K562 (cell line): ENCODE measurements at regions not wholly inside any gene's neighbourhood (a gene's known extent, or its start where the extent isn't known, plus 50 kb on each side); places are given as distances from the start of the nearest gene placed in this dataset.

Experiments used
- ATAC-seq: fragments of 200-7000 bp; cut with Tn5 transposase; 3 replicates; pipeline ENCODE4 v1.9.1; 2020; ENCODE audit warnings: moderate library complexity
- BruUV-seq: library from RNA; stranded (reverse); fragments of 400-500 nt; replicated peaks from 2 replicates; lab custom pipeline; 2021; lab: Mats Ljungman, UMichigan
- CTCF ChIA-PET: fragments of 300-600 bp; formaldehyde crosslinking; extraction: SDS; loops from one replicate; lab custom pipeline; 2021; ENCODE audit warnings: low intra/inter-chr PET ratio; lab: Yijun Ruan, JAX
- POLR2A ChIA-PET: fragments of 300-600, 350-650 bp; sonication (Branson Sonifier 250); formaldehyde crosslinking; extraction: SDS; loops from one replicate; lab custom pipeline; 2021; ENCODE audit warnings: antibody characterized with exemption, inconsistent platforms; lab: Yijun Ruan, JAX
- DNase-seq, 4 experiments: peaks; one replicate each; pipeline versions ENCODE4 v3.0.0 to v3.0.0-alpha.2; 2011 to 2018; ENCODE audit warnings: low spot score in 3 of 4, mixed read lengths in 3 of 4; ENCODE audit errors: extremely low read depth in 1 of 4
- FAIRE-seq: peaks from 2 replicates; lab custom pipeline; 2011; peaks lifted over from hg19 to GRCh38; lab: Jason Lieb, UNC
- H2AFZ ChIP-seq: 2 replicates; pipeline ENCODE4 v1.6.0; 2011; ENCODE audit warnings: low read depth, low read length, control low read depth, inconsistent platforms
- H3K27ac ChIP-seq: fragments of 200-600 bp; 3 replicates; pipeline ENCODE4 v1.8.0; 2011; ENCODE audit warnings: low read depth, mild to moderate bottlenecking, control low read depth, inconsistent platforms, low read length, moderate library complexity, mixed read lengths; ENCODE audit errors: extremely low read depth
- H3K27me3 ChIP-seq, 2 experiments: fragments of 300-600 bp in 1 of 2; 2 replicates in 1 of 2; 3 replicates in 1 of 2; pipeline versions ENCODE4 v1.6.0 to v1.8.0; 2011; ENCODE audit warnings: inconsistent platforms in 2 of 2, low read length in 2 of 2, mild to moderate bottlenecking in 1 of 2, mixed read lengths in 1 of 2, moderate library complexity in 1 of 2; ENCODE audit not compliant: control insufficient read depth in 2 of 2, insufficient read depth in 2 of 2
- H3K36me3 ChIP-seq: fragments of 300-600 bp; 3 replicates; pipeline ENCODE4 v1.8.0; 2011; ENCODE audit warnings: mild to moderate bottlenecking, low read length, inconsistent platforms; ENCODE audit not compliant: control insufficient read depth, insufficient read depth
- H3K4me1 ChIP-seq, 2 experiments: fragments of 200-600 bp in 1 of 2; replicated peaks in 1 of 2; 2 replicates in 1 of 2; 3 replicates in 1 of 2; pipeline versions ENCODE4 v1.5.1 to v1.8.0; 2011; ENCODE audit warnings: inconsistent platforms in 2 of 2, low read length in 2 of 2, mild to moderate bottlenecking in 1 of 2, mixed read lengths in 1 of 2, moderate library complexity in 1 of 2; ENCODE audit not compliant: control insufficient read depth in 2 of 2, insufficient read depth in 2 of 2
- H3K4me2 ChIP-seq: 2 replicates; pipeline ENCODE4 v1.6.1; 2011; ENCODE audit warnings: low read length, control low read depth, inconsistent platforms, mixed read lengths; ENCODE audit not compliant: insufficient read depth
- H3K4me3 ChIP-seq: fragments of 200-600 bp; sonication (generic), shearing (Covaris generic); 2 replicates; pipeline ENCODE4 v1.5.1; 2016; ENCODE audit warnings: control low read depth, inconsistent platforms
- H3K79me2 ChIP-seq: fragments of 200-600 bp; 3 replicates; pipeline ENCODE4 v1.8.0; 2011; ENCODE audit warnings: low read length, inconsistent platforms; ENCODE audit not compliant: control insufficient read depth, insufficient read depth
- H3K9ac ChIP-seq, 2 experiments: 2 replicates each; pipeline versions ENCODE4 v1.6.0 to v1.6.1; 2011; ENCODE audit warnings: low read depth in 2 of 2, low read length in 2 of 2, control low read depth in 1 of 2, inconsistent platforms in 1 of 2, mild to moderate bottlenecking in 1 of 2, mixed read lengths in 1 of 2; ENCODE audit not compliant: insufficient read depth in 1 of 2
- H3K9me1 ChIP-seq: one replicate; pipeline ENCODE4 v1.6.0; 2011; ENCODE audit warnings: inconsistent platforms, mild to moderate bottlenecking, low read length, moderate library complexity; ENCODE audit not compliant: control insufficient read depth, insufficient read depth
- H3K9me3 ChIP-seq: replicated peaks from 2 replicates; pipeline ENCODE4 v1.5.1; 2011; ENCODE audit warnings: low read depth, low read length, inconsistent platforms; ENCODE audit not compliant: control insufficient read depth, insufficient read depth
- H4K20me1 ChIP-seq: replicated peaks from 2 replicates; pipeline ENCODE4 v1.6.1; 2011; ENCODE audit warnings: low read length, inconsistent platforms, mixed read lengths; ENCODE audit not compliant: control insufficient read depth, insufficient read depth
- BMI1 ChIP-seq: fragments of 150-350 bp; IDR thresholded peaks from 2 replicates; pipeline ENCODE4 v1.6.1; 2014; ENCODE audit warnings: low read length
- CBX2 ChIP-seq: fragments of 200-600 bp; sonication (generic); IDR thresholded peaks from one replicate; pipeline ENCODE4 v1.6.1; 2012; ENCODE audit warnings: mild to moderate bottlenecking, low read length, inconsistent platforms; ENCODE audit not compliant: insufficient read depth, poor library complexity, severe bottlenecking
- E2F3 ChIP-seq: fragments of 250-450 bp; sonication (Bioruptor Pico); IDR thresholded peaks from 2 replicates; pipeline ENCODE4 v1.4.0; 2020; ENCODE audit warnings: mild to moderate bottlenecking
- MLLT1 ChIP-seq, 2 experiments: fragments of 450-650 bp; IDR thresholded peaks; 2 replicates each; pipeline ENCODE4 v1.6.1; 2016
- MYBL2 ChIP-seq, 2 experiments: fragments of 450-650 bp in 1 of 2; sonication (generic) in 1 of 2; formaldehyde crosslinking in 1 of 2; IDR thresholded peaks; 2 replicates each; pipeline versions ENCODE4 v1.6.1 to v1.8.1; 2017 to 2022; ENCODE audit warnings: borderline replicate concordance in 1 of 2, inconsistent platforms in 1 of 2, low read depth in 1 of 2, mild to moderate bottlenecking in 1 of 2, missing genetic modification reagents in 1 of 2, moderate library complexity in 1 of 2
- NCOA4 ChIP-seq: fragments of 450-650 bp; IDR thresholded peaks from 2 replicates; pipeline ENCODE4 v1.6.1; 2018; ENCODE audit warnings: mild to moderate bottlenecking; ENCODE audit not compliant: partially characterized antibody
- NCOA6 ChIP-seq: fragments of 450-650 bp; IDR thresholded peaks from 2 replicates; pipeline ENCODE4 v1.6.1; 2017; ENCODE audit warnings: mild to moderate bottlenecking
- PHB ChIP-seq: fragments of 250-450 bp; sonication (Bioruptor Pico); IDR thresholded peaks from 2 replicates; pipeline ENCODE4 v1.5.0; 2021
- PTRF ChIP-seq: fragments of 450-650 bp; IDR thresholded peaks from 2 replicates; pipeline ENCODE4 v1.6.1; 2016; ENCODE audit warnings: mild to moderate bottlenecking, missing genetic modification characterization, missing compliant biosample characterization
- TBP ChIP-seq: optimal IDR thresholded peaks from 2 replicates; pipeline ENCODE3; 2011; ENCODE audit warnings: low read depth, low read length, improper control_type of control experiment
- TOE1 ChIP-seq, 2 experiments: fragments of 450-650 bp in 1 of 2; sonication (generic) in 1 of 2; formaldehyde crosslinking in 1 of 2; IDR thresholded peaks; 2 replicates each; pipeline versions ENCODE4 v1.7.1 to v1.8.0; 2016 to 2022; ENCODE audit warnings: borderline replicate concordance in 2 of 2, mild to moderate bottlenecking in 2 of 2, antibody characterized with exemption in 1 of 2, inconsistent platforms in 1 of 2, low read depth in 1 of 2, missing genetic modification reagents in 1 of 2, moderate library complexity in 1 of 2
- ZNF146 ChIP-seq: IDR thresholded peaks from one replicate; pipeline ENCODE4 v1.6.1; 2018; ENCODE audit warnings: missing compliant biosample characterization; ENCODE audit not compliant: unreplicated experiment
- ZNF197 ChIP-seq: fragments of 200-800 bp; sonication (Bioruptor generic); IDR thresholded peaks from 2 replicates; pipeline ENCODE4 v1.6.1; 2016; ENCODE audit warnings: low read depth, missing genetic modification characterization, missing compliant biosample characterization
- ZNF347 ChIP-seq: fragments of 450-650 bp; formaldehyde crosslinking; IDR thresholded peaks from 2 replicates; pipeline ENCODE4 v1.4.0; 2020; ENCODE audit warnings: low read depth, mild to moderate bottlenecking, moderate library complexity
- WGBS: fragments of 100-300 bp; shearing (Covaris generic); methylation state at CpG from one replicate; pipeline ENCODE4 v1.1.6; 2016; ENCODE audit warnings: low coverage, mixed read lengths; ENCODE audit not compliant: insufficient coverage; ENCODE audit errors: missing lambda C conversion rate; 5-methylcytosine and 5-hydroxymethylcytosine counted together
- in situ Hi-C: fragments of 300-500 bp; cut with MboI; formaldehyde crosslinking; loops from 4 replicates; pipeline ENCODE4 v1.15.0; 2018; ENCODE audit warnings: inconsistent platforms, mixed read lengths
- intact Hi-C: fragments of 100-400 bp; cut with micrococcal nuclease; formaldehyde crosslinking; loops from 2 replicates; pipeline ENCODE4 v1.14.2; 2022
- TF ChIP-seq, protein P1 (sequence below): fragments of 450-650 bp; formaldehyde crosslinking; IDR thresholded peaks from 2 replicates; pipeline ENCODE4 v1.4.0; 2022; ENCODE audit warnings: missing genetic modification characterization

DNA sequence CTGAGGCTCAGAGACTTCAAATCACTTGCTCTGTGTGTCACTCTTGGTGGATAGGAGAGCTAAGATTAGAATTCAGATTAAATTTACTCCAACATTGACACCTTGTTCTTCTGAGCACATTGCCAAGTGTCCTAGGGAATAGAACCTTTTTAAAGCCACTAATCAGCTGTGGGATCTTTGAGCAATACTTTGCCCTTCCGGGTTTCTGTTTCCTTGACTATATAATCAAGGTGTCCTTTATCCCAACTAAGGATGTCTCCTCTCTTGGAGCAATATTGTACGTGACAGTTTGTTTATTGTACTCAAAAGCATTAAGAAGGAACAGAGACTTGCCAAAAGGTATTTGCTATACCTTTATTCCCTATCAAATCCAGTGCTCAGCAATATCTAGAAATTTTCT lies 170.9 kb upstream of the CADPS start:
- intact Hi-C loops = no loop called here
- H3K27me3 ChIP-seq = no peaks in the 10 kb centered on the region
- H3K9me1 ChIP-seq = no peaks in the 10 kb centered on the region
- no peaks in the 10 kb centered on the region for H3K79me2 ChIP-seq
- WGBS = 0% methylated on average over 2 of the region's 2 CpGs
- DNase-seq (no peak), FAIRE-seq (no peak), ATAC-seq (no peak)
- no peaks in the 10 kb centered on the region for H3K4me1 ChIP-seq
- no peak overlapping the region for H3K27ac ChIP-seq
- BruUV-seq = no TSS peak
- no peak overlapping the region for H2AFZ ChIP-seq
- H4K20me1 ChIP-seq = no peaks in the 10 kb centered on the region
- ChIA-PET POLR2A (no interaction called here), CTCF (no interaction called here)
- in situ Hi-C loops = no loop called here
- H3K9me3 ChIP-seq = no peaks in the 10 kb centered on the region
- H3K4me2 ChIP-seq = no peak overlapping the region
- H3K36me3 ChIP-seq = no peaks in the 10 kb centered on the region
- TF ChIP-seq NCOA6 (no peak), CBX2 (no peak), MLLT1 (IDR thresholded peaks at IDR 0.05) (no peak), ZNF146 (CRISPR knock-in tag) (no peak), NCOA4 (no peak), PTRF (tag) (no peak)
- H3K9ac ChIP-seq = no peak overlapping the region
- no peak overlapping the region for H3K4me3 ChIP-seq

DNA sequence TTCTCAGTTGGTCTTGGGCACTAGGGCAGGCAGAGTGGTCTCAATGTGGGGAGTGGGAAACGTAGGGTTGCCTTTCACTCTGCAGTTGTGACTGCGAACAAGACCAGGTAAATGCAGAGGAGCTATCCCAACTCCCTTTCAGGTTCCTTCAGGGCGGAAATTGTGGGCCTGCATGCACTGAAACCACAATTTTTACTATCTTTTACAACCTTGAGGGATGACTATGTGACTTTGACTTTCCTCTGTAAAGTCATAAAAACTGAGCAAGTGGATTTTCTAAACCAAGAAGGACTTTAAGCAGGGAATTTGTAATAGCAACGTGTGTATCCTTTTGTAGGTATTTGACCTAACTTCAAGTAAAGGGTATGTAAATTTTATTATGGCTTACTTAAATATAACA lies 171.4 kb upstream of the CADPS start:
- no peak for ATAC-seq
- intact Hi-C loops = no loop called here
- no peaks in the 10 kb centered on the region for H3K27me3 ChIP-seq
- WGBS = 0% methylated on average over 4 of the region's 4 CpGs
- H3K36me3 ChIP-seq = no peaks in the 10 kb centered on the region
- H4K20me1 ChIP-seq = no peaks in the 10 kb centered on the region
- no peak overlapping the region for H3K4me3 ChIP-seq
- CTCF ChIA-PET = no interaction called here
- no peaks in the 10 kb centered on the region for H3K4me1 ChIP-seq
- H3K79me2 ChIP-seq = no peaks in the 10 kb centered on the region
- no peak for DNase-seq
- POLR2A ChIA-PET = no interaction called here
- no peak overlapping the region for H3K9ac ChIP-seq
- in situ Hi-C loops = no loop called here
- no peak overlapping the region for H3K27ac ChIP-seq
- no peak for FAIRE-seq
- H3K9me3 ChIP-seq = no peaks in the 10 kb centered on the region
- H3K4me2 ChIP-seq = no peak overlapping the region
- H2AFZ ChIP-seq = no peak overlapping the region
- BruUV-seq = no TSS peak
- H3K9me1 ChIP-seq = no peaks in the 10 kb centered on the region
- TF ChIP-seq ZNF197 (no peak), TBP (no peak), ZNF347 (CRISPR knock-in tag) (no peak), E2F3 (CRISPR knock-in tag) (no peak), MYBL2 (IDR thresholded peaks at IDR 0.05; ENCODE audit: low read depth) (no peak), MYBL2 (CRISPR knock-in tag; IDR thresholded peaks at IDR 0.05; ENCODE audit: borderline replicate concordance) (no peak), BMI1 (no peak), TOE1 (IDR thresholded peaks at IDR 0.05; ENCODE audit: borderline replicate concordance) (no peak), TOE1 (CRISPR knock-in tag; IDR thresholded peaks at IDR 0.05; ENCODE audit: borderline replicate concordance, low read depth) (no peak), PHB (no peak)
- TF ChIP-seq, protein P1, sequence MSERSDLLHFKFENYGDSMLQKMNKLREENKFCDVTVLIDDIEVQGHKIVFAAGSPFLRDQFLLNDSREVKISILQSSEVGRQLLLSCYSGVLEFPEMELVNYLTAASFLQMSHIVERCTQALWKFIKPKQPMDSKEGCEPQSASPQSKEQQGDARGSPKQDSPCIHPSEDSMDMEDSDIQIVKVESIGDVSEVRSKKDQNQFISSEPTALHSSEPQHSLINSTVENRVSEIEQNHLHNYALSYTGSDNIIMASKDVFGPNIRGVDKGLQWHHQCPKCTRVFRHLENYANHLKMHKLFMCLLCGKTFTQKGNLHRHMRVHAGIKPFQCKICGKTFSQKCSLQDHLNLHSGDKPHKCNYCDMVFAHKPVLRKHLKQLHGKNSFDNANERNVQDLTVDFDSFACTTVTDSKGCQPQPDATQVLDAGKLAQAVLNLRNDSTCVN (CRISPR knock-in tag) = no peak
